Activated effector memory CD4-positive, alpha-beta T cell treated with anti-CD3 and anti-CD28 coated beads, Interleukin-2, amount 50 U/mL, for 16 hours (primary cell): ENCODE measurements at regions not wholly inside any gene's neighbourhood (a gene's known extent, or its start where the extent isn't known, plus 50 kb on each side); places are given as distances from the start of the nearest gene placed in this dataset.
"Not testable (repeated sequence)": the region's sequence is repeated elsewhere in the genome, so short reads cannot be mapped to it uniquely, and the experiment has no call there.

ENCODE experiments used
- DNase-seq: peaks from one replicate; pipeline ENCODE4 v3.0.0-alpha.2; 2020

- no peak for DNase-seq
These were observed 305.0 kb downstream of the TYW1 start for GRCh38 chr7:67301667-67302066.

DNA sequence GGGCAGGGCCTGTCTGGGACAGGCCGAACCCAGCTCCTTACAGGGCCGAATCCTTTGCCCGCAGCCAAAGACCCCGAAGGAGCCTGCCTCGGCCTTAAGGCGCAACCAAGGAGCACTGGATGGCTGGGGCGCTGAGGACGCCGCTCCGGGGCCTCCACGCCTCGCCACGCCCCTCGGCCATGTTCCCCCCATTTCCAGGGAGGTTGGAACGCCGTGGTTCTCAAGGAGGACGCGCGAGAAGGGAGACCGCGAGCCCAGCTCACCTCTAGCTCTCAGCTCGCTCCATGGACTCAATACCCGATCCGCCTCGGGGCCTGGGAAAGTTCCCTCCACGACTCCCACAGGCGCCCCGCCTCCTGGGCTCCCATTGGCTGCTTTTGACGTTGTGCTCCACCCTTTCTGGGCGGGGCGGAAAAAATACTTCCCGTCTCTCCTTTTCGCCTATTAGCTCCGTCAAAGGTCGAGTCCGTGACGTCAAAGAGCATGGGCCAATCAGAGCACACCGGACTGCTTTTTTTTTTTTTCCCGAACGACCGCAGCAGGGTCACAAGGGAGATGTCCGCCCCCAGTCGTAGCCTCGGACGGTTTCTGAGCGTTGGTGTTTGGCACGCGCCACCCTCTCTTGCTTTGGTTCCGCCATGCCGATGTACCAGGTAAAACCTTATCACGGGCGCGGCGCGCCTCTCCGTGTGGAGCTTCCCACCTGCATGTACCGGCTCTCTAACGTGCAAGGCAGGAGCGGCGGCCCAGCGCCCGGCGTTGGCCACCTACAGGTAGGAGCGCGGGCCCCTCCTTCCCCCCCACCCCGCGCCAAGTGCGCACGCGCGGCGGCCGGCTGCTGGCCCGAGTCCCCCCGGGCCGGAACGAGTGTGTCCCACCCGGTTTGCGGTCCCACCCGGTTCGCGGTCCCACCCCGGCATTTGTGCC is 305.7 kb downstream of the TYW1 start:
- peak; percentile 99 for DNase-seq

- DNase-seq: not testable (repeated sequence)
These were observed 308.2 kb downstream of the TYW1 start for GRCh38 chr7:67304846-67305245.

DNA sequence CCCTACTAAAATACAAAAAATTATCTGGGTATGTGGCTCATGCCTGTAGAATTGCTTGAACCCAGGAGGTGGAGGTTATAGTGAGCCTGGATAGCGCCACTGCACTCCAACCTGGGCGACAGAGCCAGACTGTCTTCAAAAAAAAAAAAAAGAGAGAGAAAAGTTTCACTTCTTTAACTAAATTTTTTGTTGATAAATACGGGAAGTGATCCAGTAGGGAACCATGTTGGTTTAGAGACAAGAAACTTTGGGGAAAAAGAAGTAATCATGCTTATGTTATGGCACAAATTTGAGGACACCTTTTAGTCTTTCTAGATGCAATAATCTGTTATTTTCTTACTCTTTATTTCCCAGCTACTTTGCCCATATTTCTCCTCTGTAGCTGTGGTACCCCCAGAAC is 309.7 kb downstream of the TYW1 start:
- no peak for DNase-seq

- DNase-seq: no peak
These were observed 313.3 kb downstream of the TYW1 start for GRCh38 chr7:67309764-67310549.

DNA sequence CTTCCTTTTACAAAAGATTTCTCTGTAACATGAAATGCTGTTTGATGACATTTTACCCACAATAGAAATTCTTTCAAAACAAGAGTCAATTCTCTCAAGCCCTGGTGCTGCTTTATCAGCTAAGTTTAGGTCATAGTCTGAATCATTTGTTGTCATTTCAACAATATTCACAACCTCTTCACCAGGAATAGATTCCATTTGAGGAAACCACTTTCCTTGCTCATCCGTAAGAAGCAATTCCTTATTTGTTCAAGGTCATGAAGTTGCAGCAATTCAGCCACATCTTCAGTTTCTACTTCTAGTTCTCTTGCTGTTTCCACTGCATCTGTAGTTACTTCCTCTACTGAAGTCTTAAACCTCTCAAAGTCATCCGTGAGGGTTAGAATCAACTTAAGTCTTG is 315.3 kb downstream of the TYW1 start:
- no peak for DNase-seq

DNA sequence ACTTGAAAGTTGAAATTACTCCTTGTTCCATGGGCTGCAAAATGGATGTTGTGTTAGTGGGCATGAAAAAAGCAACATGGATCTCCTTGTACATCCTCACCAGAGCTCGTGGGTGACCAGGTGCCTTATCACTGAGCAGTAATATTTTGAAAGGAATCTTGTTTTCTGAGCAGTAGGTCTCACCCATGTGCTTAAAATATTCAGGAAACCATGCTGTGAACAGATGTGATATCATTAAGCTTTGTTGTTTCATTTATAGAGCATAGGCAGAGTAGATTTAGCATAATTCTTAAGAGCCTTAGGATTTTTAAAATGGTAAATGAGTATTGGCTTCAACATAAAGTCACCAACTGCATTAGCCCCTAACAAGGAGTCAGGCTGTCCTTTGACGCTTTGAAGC is 316.6 kb downstream of the TYW1 start:
- no peak for DNase-seq

- not testable (repeated sequence) for DNase-seq
These were observed 320.3 kb downstream of the TYW1 start for GRCh38 chr7:67316902-67317301.

DNA sequence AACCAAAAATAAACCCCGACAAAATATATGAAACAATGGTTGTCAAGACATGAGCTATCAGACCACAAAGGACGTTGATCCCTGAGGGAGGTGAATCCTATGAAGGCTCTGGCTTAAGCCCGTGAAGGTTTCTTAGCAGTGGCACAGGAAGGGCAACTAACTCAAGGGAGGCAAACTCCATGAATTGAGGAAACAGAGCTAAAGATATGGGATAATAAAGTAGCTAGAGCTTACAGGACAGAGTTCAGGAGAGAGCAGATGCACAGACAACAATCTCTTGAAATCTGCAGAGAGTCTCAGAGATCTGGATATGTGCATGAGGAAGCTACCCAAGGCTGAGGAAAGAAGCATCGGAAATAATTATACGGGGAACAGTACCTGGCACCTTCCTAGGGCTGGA is 331.6 kb downstream of the TYW1 start:
- DNase-seq: not testable (repeated sequence)

- DNase-seq: not testable (repeated sequence)
These were observed 338.5 kb downstream of the TYW1 start for GRCh38 chr7:67335165-67335564.

GRCh38 chr7:67335663-67336062 is 339.0 kb downstream of the TYW1 start:
- DNase-seq: not testable (repeated sequence)

DNA sequence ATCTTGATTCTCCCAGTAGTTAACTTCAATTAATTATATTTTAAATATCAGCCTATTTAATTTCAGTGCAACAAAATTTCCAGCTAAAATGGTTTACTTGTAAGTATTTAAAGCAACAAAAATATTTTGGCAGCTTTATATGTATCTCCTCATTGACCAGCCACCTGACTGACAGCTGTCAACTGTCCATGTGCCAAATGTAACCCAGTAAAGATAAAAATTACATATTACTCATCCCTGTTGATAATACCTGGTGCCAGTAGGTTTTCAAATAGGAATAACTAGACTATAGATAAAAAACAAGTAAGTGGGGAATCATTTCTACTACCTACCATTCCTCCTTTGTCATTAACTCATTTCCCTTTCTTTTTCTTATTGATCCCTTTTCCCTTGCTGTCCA is 341.9 kb downstream of the TYW1 start:
- not testable (repeated sequence) for DNase-seq

DNA sequence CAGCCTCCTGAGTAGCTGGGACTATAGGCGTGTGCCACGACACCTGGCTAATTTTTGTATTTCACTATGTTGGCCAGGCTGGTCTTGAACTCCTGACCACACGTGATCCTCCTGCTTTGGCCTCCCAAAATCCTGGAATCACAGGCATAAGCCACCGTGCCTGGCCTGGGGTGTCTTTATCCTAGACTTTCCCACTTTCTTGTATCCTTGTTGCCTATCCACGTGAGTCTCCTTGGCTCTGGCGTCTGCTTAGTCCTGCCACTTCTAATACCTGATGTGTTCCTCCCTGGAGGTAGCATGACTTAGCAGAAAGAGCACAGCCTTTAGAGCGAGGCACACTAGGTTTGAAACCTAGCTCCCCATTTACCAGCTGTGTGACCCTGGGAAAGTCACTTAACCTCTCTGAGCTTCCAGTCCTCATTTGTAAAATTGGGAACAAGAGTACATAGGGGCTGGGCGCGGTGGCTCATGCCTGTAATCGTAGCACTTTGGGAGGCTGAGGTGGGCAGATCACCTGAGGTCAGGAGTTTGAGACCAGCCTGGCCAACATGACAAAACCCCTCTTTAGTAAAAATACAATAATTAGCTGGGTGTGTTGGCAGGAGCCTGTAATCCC is 344.6 kb downstream of the TYW1 start:
- no peak for DNase-seq

- no peak for DNase-seq
These were observed 346.5 kb downstream of the TYW1 start for GRCh38 chr7:67343114-67343513.

- DNase-seq: no peak
These were observed 346.9 kb downstream of the TYW1 start for GRCh38 chr7:67343572-67343971.

GRCh38 chr7:67344481-67345193 is 348.0 kb downstream of the TYW1 start:
- DNase-seq: no peak

DNA sequence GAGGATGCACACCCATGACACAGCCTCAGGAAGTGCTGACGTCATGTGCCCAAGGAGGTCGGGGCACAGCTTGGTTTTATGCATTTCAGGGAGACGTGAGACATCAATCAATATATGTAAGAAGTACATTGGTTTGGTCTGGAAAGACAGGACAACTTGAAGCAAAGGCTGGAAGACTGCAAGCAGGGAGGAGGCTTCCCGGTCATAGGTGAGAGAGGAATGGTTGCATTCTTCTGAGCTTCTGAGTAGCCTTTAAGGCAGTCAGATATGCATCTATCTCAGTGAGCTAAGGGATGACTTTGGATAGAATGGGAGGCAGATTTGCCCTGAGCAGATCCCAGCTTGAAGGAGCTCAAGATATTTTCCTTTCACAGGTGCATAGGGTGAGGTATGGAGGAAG is 349.5 kb downstream of the TYW1 start:
- DNase-seq: no peak

GRCh38 chr7:67346876-67347275 is 350.2 kb downstream of the TYW1 start:
- no peak for DNase-seq

- no peak for DNase-seq
These were observed 351.5 kb downstream of the TYW1 start for GRCh38 chr7:67348171-67348570.

DNA sequence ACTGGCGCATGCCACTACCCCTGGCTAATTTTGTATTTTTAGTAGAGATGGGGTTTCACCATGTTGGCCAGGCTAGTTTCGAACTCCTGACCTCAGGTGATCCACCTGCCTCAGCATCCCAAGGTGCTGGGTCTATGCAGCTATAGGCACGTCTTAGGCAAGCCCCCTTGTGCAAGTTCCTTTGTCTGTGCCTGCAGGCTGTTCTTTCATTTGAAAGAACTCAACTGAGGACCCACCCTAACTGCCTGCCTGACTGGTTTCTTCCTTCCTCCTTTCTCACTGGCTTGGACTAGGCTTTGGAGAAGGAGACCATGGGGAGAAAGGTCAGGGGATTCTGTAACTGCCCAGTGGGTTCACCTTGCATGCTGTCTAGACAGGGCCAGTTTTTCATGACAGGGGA is 361.0 kb downstream of the TYW1 start:
- not testable (repeated sequence) for DNase-seq

DNA sequence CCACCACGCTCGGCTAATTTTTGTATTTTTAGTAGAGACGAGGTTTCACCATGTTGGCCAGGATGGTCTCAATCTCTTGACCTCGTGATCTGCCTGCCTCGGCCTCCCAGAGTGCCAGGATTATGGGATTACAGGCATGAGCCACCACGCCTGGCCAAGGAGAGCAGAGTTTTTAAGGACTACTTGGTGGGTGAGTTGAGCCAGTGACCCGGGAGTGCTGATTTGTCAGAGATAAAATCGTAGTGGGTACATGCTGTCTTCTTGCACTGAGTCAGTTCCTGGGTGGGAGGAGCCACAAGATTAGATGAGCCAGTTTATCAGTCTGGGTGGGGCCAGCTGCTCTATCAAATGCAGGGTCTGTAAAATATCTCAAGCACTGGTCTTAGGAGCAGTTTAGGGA is 361.7 kb downstream of the TYW1 start:
- not testable (repeated sequence) for DNase-seq

DNA sequence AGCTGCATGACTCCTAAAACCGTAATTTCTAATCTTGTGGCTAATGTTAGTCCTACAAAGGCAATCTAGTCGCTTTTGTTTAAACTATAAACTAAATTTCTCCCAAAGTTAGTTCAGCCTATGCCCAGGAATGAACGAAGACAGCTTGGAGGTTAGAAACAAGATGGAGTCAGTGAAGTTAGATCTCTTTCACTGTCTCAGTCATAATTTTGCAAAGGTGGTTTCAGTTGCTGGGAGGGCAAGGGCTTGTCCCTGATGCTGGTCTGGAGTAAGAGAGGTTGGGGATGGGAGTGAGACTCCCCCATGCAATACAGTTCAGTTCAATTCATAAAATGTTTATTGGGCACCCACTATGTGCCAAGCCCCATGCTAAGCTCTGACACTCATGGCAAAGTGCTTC is 362.1 kb downstream of the TYW1 start:
- DNase-seq: not testable (repeated sequence)

DNA sequence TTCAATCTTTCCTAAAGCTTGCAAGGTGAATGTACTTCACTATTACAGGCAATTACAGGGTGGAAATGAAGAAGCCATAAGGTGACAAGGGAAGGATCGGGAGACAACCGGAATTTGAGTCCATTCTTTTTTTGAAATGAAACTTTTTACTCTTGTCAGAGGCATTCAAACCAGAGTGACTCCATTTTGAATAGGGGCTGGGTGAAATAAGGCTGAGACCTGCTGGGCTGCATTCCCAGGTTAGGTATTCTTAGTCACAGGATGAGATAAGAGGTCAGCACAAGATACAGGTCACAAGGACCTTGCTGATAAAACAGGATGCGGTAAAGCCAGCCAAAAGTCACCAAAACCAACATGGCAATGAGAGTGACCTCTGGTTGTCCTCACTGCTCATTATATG is 363.3 kb downstream of the TYW1 start:
- no peak for DNase-seq
